Muscle of leg (tissue), 3 donors: ENCODE measurements at regions not wholly inside any gene's neighbourhood (a gene's known extent, or its start where the extent isn't known, plus 50 kb on each side); places are given as distances from the start of the nearest gene placed in this dataset.
"Not testable (repeated sequence)": the region's sequence is repeated elsewhere in the genome, so short reads cannot be mapped to it uniquely, and the experiment has no call there.

ENCODE experiments used
- DNase-seq: peaks from one replicate; pipeline ENCODE4 v3.0.0; 2013
- H3K27ac ChIP-seq: one replicate; pipeline ENCODE4 v1.5.1; 2013; ENCODE audit warnings: mild to moderate bottlenecking, low read length, control low read depth
- H3K27me3 ChIP-seq: one replicate; pipeline ENCODE4 v1.6.1; 2013; ENCODE audit warnings: low read length; ENCODE audit not compliant: control insufficient read depth, insufficient read depth
- H3K36me3 ChIP-seq: one replicate; pipeline ENCODE4 v1.6.1; 2013; ENCODE audit warnings: low read length; ENCODE audit not compliant: control insufficient read depth, insufficient read depth
- H3K4me1 ChIP-seq: one replicate; pipeline ENCODE4 v1.6.1; 2013; ENCODE audit warnings: low read length; ENCODE audit not compliant: control insufficient read depth, insufficient read depth
- H3K4me3 ChIP-seq: one replicate; pipeline ENCODE4 v1.5.1; 2013; ENCODE audit warnings: low read length, control low read depth
- H3K9me3 ChIP-seq: replicated peaks from 2 replicates; pipeline ENCODE4 v1.6.1; 2013; ENCODE audit warnings: low read depth, low read length; ENCODE audit not compliant: control insufficient read depth
- WGBS: methylation state at CpG from one replicate; pipeline ENCODE4 v1.1.5; 2013; ENCODE audit warnings: missing lambda C conversion rate; ENCODE audit not compliant: insufficient coverage; 5-methylcytosine and 5-hydroxymethylcytosine counted together

- no peak overlapping the region for H3K4me3 ChIP-seq
These were observed 524.2 kb downstream of the GABRG2 start for GRCh38 chr5:162591724-162592123.

GRCh38 chr5:162593881-162594280 lies 526.3 kb downstream of the GABRG2 start:
- DNase-seq = peak; percentile 1
- H3K4me1 ChIP-seq = no peaks in the 10 kb centered on the region
- H3K27me3 ChIP-seq = no peaks in the 10 kb centered on the region
- H3K27ac ChIP-seq = no peak overlapping the region
- WGBS = no CpG with 5 or more reads among the region's 1 CpG
- H3K4me3 ChIP-seq = no peak overlapping the region
- peaks cover 2% of the 10 kb centered on the region for H3K9me3 ChIP-seq
- no peaks in the 10 kb centered on the region for H3K36me3 ChIP-seq

More at GRCh38 chr5:162591724-162592123, 524.2 kb downstream of the GABRG2 start:
- H3K9me3 ChIP-seq = peaks cover 2% of the 10 kb centered on the region
- H3K27me3 ChIP-seq = no peaks in the 10 kb centered on the region
- no peak overlapping the region for H3K27ac ChIP-seq
- no peak for DNase-seq
- H3K4me1 ChIP-seq = no peaks in the 10 kb centered on the region
- no peaks in the 10 kb centered on the region for H3K36me3 ChIP-seq

DNA sequence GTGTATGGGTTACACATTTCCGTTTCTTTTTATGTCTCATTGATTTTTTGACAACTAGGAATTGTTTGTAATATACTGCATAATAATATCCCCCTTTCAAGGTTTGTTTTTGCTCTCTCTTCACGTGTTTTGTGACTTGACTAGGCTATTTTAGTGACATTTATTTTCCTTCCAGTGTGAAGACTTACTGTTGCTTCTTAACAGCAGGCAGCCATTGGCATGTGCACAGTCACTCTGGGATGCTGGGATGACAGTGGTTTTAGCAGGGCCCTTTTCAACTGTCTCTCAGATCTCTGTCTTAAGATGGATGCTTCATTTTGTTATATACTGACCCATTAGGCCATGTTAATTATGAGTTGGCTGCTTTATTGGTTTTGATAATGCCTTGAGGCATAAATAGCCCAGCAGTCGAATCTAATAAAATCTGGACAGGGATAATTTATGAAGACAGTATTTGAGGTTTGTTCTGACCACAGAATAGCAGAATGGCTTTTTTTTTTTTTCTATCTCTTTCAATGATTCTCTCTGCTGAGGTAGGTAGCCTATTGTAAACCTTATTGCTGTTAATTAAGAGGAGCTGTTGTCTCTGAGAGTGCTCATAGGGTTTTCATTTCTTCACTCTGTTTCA lies 536.0 kb downstream of the GABRG2 start:
- H3K4me1 ChIP-seq = no peaks in the 10 kb centered on the region
- H3K9me3 ChIP-seq = peaks cover 5% of the 10 kb centered on the region
- H3K27ac ChIP-seq = no peak overlapping the region
- no peak overlapping the region for H3K4me3 ChIP-seq
- WGBS = 60% methylated on average over 1 of the region's 3 CpGs
- H3K27me3 ChIP-seq = no peaks in the 10 kb centered on the region
- no peaks in the 10 kb centered on the region for H3K36me3 ChIP-seq
- no peak for DNase-seq

GRCh38 chr5:162607879-162608278 lies 540.3 kb downstream of the GABRG2 start:
- peaks cover 9% of the 10 kb centered on the region for H3K9me3 ChIP-seq
- H3K36me3 ChIP-seq = no peaks in the 10 kb centered on the region
- no CpG with 5 or more reads among the region's 4 CpGs for WGBS
- no peaks in the 10 kb centered on the region for H3K4me1 ChIP-seq
- H3K4me3 ChIP-seq = no peak overlapping the region
- no peak overlapping the region for H3K27ac ChIP-seq
- no peak for DNase-seq
- H3K27me3 ChIP-seq = no peaks in the 10 kb centered on the region

GRCh38 chr5:162621726-162622263 lies 554.2 kb downstream of the GABRG2 start:
- DNase-seq, H3K27me3 ChIP-seq, H3K4me3 ChIP-seq, H3K27ac ChIP-seq, H3K4me1 ChIP-seq, H3K36me3 ChIP-seq: not testable (repeated sequence)
- WGBS = 94% methylated on average over 21 of the region's 26 CpGs
- H3K9me3 ChIP-seq = peaks cover 23% of the 10 kb centered on the region

- Histone ChIP-seq H3K36me3 (no peaks in the 10 kb centered on the region), H3K4me1 (no peaks in the 10 kb centered on the region), H3K9me3 (peaks cover 23% of the 10 kb centered on the region), H3K27me3 (no peaks in the 10 kb centered on the region), H3K27ac (no peak overlapping the region), H3K4me3 (no peak overlapping the region)
- 88% methylated on average over 1 of the region's 5 CpGs for WGBS
- no peak for DNase-seq
These were observed 556.5 kb downstream of the GABRG2 start for GRCh38 chr5:162624110-162624509.

DNA sequence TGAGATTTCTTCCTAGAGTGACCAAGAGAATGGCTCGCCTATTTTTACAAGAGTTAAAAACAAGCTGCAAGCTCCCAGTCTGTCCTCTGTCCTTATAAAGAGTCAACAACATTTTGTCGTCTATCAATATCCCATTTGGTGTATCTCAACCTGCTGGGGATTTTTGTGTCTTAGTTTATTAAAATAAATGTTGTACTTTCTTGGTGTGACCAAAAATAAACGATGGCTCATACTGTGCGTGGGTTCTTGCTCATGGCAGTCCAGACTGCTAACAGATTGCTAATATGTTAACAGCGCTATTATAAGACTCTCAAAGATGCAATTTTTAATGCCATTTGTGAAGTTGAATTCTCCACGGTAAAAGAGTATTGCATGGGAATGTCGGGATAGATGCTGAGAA lies 569.9 kb downstream of the GABRG2 start:
- H3K27me3 ChIP-seq = no peaks in the 10 kb centered on the region
- no peak overlapping the region for H3K27ac ChIP-seq
- H3K4me1 ChIP-seq = no peaks in the 10 kb centered on the region
- no peak overlapping the region for H3K4me3 ChIP-seq
- no peaks in the 10 kb centered on the region for H3K36me3 ChIP-seq
- peaks cover 14% of the 10 kb centered on the region for H3K9me3 ChIP-seq
- 100% methylated on average over 2 of the region's 7 CpGs for WGBS
- no peak for DNase-seq

GRCh38 chr5:162638849-162639248 lies 571.3 kb downstream of the GABRG2 start:
- no CpG with 5 or more reads among the region's 1 CpG for WGBS
- Histone ChIP-seq H3K27ac (no peak overlapping the region), H3K4me1 (no peaks in the 10 kb centered on the region), H3K27me3 (no peaks in the 10 kb centered on the region), H3K9me3 (peaks cover 11% of the 10 kb centered on the region), H3K4me3 (no peak overlapping the region), H3K36me3 (no peaks in the 10 kb centered on the region)
- DNase-seq = no peak

DNA sequence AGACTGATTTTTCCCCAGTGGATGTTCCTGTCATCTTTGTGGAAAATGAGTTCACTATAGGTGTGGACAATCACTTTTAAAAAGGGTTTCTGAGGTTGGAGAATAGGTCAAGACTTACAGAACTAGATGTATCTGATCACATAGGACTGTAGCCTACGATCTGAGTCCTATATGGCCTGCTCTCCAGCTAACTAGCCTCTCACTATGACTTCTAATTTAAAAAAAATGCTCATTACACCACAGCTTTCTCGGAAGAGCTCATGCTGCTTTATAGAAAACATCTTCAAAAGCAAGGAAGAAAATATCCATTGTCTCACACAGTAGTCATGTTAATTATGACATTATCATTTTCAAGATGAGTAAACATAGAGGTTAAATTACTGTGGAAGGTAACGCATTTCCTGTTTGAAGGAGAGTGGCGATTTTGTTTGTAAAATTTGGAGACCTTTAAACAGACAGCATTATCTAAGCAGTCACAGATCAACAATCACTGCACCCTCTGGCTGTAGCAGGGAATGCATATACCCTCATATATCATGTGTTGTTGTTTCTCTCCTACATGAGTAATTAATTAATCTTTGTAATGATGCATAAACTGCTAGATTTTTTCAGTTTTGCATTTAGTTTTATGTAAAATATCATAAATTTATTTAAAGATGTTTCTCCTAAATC lies 573.7 kb downstream of the GABRG2 start:
- Histone ChIP-seq H3K4me3 (no peak overlapping the region), H3K27me3 (no peaks in the 10 kb centered on the region), H3K9me3 (peaks cover 3% of the 10 kb centered on the region), H3K4me1 (no peaks in the 10 kb centered on the region), H3K36me3 (no peaks in the 10 kb centered on the region), H3K27ac (no peak overlapping the region)
- no peak for DNase-seq
- no CpG with 5 or more reads among the region's 4 CpGs for WGBS

DNA sequence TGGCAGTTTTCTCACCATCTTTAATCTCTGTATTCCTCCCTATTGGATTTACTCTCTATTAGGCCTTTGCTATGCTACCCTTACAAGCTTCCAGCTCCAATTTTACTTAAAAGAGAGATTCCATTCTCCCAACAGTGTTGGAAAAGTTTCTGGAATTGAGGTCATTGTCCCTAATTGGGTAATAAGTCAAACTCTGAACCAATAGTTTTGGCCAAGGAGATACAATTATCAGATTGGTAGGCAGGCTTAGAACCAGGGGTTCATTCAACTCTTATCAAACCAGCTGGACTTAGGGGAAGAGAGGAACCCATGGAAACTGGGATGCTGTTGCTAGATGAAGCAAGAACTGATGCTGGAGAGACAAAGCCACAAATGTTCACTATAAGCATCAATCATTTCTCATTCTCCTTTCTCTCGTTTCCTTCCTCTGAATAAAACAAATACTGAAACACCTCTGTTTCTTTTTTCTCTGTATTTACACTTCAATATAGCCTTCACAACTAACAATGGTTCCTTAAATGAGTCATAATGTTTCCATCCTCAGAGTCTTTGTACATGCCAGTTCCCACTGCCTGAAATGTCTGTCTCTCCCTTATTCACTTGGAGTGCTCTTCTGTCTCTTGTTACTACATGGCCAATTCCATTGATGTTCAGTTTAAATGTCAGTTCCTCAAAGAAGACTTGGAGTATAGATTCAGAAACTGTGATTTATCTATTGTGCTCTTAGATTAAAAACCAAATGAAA lies 587.3 kb downstream of the GABRG2 start:
- no peak overlapping the region for H3K27ac ChIP-seq
- H3K9me3 ChIP-seq = peaks cover 3% of the 10 kb centered on the region
- no peaks in the 10 kb centered on the region for H3K27me3 ChIP-seq
- no peak overlapping the region for H3K4me3 ChIP-seq
- 56% methylated on average over 1 of the region's 1 CpG for WGBS
- DNase-seq = no peak
- H3K36me3 ChIP-seq = no peaks in the 10 kb centered on the region
- H3K4me1 ChIP-seq = no peaks in the 10 kb centered on the region
